Fibroblast of skin of right quadriceps (primary cell): ENCODE measurements at regions not wholly inside any gene's neighbourhood (a gene's known extent, or its start where the extent isn't known, plus 50 kb on each side); places are given as distances from the start of the nearest gene placed in this dataset.

Experiments
- DNase-seq: peaks from one replicate; pipeline ENCODE4 v3.0.0-alpha.2; 2013

DNA sequence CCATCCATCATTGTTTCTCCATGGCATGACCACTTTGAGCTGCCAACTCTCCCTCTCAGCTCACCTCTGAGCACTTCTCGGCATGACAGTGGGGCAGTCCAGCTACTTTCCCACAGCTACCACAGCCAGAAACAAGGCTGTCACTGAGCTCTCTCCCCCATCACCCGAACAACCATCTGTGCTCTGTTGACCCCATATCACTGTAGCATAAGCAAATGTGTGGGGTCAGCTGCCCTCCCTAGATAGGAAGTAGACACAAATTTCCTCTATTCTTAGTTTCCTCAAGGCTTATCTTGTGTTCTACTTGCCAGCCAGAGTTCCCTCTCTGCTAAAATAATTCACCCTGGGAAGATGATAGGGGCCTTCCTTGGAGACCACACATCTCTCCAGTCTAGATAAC lies 82.6 kb upstream of the FUT8 start:
- no peak for DNase-seq

DNA sequence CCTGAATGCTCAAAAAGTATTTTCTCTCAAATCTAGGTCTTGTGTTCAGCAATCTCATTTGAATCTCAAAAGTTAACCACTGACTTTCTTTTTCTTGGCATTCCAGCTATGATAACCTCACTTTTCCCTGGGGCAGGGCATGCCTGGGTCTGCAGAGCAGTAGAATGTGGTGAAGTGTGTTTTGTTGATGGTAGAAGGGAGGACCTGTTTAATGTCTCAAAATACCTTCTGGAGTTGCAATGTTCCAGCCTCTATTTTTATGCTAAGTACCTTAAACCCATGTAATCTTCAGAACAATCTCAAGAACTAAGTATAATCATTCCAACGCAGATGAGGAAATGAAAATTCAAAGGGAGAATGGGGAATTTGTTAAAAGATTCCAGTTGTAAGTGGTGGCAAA lies 82.1 kb upstream of the FUT8 start:
- DNase-seq, result no peak

DNA sequence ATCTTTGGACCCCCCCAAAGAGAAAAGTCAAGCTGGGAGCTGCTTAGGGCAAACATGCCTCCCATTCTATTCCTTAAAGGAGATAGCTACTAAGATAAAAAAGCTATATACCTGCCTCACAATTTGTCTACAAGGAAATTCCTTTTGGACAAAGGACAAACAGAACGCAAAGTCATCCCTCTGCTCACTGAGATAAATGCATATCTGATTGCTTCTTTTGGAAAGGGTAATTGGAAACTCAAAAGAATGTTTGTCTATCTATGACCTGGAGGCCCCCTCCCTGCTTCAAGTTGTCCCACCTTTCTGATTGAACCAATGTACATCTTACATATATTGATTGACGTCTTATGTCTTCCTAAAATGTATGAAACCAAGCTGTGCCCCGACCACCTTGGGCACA lies 80.9 kb upstream of the FUT8 start:
- no peak for DNase-seq

DNA sequence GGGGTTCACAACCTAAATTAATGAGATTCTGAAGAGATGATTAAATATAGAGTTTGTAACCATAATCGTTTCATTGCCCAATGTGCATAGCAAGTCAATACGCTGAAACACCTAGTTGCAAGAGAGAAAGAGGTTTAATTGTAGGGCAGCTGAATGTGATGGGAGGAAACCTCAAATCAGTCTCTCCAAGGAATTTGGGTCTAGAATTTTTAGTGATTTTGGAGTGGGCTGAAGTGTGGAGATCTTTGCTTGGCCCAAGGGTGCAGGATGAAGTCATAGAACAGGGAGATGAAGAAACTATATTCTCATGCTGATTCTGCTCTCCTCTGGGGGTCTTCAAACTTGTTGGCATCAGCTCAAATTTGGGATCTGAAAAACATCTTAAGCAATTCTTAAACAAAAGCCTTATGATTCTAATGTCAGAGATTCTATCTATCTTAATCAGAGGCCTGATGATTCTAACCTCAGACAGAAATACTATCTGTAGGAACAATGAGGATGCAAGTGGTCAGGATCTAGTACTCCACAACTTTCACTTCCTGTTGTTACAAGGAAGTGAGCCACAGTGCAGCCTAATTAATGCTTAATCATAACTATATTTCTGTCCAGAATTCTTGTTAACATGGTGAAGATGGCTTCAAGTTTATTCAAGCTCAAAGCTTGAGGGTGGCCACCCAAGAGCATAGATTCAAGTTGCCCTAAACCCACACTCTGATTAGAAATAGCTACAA lies 80.2 kb upstream of the FUT8 start:
- DNase-seq, result peak; percentile 49

DNA sequence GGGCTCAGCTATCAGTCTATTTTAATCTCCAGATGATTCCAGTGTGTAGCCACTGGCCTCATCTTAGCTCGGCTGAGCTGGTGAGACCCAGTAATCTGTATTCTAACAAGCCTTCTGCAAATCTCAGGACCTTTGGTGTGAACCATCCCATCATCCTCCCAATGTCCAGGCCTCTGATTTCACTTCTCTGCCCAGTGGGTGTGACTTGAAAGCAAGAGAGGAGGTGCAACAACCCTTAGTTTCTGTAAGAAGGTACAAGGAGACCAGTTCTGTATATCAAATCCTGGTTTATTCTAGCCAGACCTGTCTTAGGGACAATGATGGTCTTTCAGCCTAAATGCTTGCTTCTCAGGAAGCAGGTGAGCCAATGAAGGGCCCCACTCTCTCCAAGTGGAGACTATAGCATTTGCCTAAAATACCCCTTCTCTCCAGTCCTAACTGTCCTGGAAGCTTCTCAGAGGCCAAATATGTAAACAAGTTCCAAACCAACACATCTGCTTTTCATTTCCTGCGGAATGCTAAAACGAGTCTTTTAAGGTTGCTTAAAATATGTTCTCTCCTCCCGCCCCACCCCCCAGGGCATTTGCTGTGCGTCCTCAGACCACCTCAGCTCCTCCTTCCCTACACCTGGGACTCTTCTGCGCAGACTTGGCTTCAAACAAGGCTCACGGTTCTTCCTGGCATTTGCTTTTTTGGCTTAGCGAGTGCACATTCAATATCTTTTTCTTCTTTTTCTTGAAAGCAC lies 78.4 kb upstream of the FUT8 start:
- DNase-seq, result peak; percentile 94

DNA sequence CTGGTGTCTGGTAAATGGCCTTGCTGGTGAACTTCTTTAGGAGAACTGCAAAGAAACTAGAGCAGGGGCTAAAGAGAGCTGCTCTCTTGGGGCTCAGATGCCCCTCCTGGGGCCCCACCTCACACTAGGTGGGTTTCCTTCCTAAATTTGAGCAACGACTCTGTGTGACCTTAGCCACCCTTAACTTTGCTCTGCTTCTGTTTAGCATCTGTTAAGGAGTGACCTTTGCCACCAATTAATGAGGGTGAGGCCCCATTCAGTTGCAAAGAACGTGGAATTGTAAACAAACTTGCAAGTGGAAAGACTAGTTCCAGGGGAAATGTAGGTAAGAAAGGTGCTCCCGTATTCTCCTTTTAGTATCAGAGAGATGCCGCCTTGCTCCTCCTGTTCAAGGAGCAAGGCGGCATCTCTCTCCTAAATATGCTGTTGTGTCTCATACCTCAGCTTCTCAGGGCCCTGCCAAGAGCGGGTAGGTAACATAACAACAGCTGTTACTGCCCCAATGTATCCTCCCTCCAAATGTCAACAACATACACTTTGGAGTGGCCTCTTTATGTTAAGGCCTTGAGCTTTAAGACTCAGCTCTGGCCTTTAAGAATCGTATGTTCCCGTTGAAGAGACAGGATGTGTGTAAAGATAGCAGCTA lies 77.6 kb upstream of the FUT8 start:
- no peak for DNase-seq

DNA sequence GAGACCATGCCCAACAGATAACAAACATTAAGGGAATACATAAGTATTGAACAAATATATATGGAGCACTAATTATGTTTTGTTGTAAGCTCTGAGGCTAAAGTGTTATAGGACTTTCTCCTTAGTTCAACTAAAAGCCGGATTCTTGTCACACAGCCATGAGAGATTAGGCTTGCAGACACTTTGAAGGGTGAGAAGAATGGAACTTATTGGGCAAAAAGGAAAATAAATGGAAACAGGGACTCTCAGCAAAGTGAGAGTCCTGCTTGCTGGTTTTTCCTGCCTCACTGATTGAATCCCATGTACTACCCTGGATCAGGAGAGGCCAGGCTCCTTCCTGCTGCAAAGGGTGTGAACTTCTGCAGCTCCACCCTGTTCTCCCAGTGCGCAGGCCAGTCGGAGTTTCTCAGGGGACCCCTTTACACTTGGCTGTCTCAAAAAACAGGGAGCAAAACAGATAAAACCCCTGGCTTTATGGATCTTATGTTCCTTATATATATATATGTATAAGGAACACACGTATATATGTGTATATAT lies 77.1 kb upstream of the FUT8 start:
- DNase-seq, result no peak

DNA sequence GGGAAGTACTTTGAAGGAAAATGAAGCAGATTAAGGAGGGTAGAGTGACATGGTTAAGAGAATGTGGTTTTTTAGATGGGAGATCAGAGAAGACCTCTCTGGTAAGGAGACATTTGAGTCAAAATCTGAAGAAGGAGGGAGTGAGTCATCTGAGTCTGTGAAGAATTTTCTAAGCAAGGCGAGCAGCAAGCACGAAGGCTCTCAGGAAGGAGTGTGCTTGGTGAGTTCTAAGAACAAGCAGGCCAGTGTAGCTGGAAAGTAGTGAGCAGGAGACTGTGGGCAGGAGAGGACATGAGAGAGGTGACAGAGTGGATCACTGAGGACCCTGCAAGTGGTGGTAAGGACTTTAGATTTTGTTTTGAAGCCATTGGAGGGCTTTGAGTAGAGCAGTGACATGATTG lies 76.3 kb upstream of the FUT8 start:
- peak; percentile 82 for DNase-seq

DNA sequence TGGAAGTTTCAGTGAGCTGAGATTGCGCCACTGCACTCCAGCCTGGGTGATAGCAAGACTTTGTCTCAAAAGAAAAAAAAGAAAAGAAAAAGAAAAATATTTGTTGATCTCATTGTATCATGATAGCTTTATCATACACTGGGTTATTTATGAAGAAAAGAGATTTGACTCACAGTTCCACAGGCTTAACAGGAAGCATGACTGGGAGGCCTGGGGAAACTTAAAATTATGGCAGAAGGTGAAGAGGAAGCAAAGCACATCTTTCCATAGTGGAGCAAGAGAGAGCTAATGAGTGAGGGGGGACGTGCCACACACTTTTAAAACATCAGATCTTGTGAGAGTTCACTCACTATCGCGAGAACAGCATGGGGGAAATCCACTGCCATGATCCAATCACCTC lies 72.7 kb upstream of the FUT8 start:
- DNase-seq, result no peak

DNA sequence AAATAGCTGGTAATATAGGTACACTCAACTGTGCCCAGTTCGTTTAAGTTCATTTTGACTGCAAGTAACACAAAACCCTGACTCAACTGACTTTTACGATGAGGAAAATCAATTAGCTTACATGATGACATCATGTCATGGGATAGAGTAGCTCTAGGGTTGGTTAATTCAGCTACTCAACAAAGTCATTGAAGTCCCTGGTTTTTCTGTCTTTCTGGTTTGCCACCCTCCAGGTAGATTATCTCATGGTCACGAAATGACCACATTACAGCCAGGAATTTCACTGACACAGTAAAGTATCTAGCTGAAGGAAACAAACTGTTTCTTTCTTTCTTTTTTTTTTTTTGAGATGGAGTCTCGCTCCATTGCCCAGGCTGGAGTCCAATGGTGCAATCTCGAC lies 68.5 kb upstream of the FUT8 start:
- DNase-seq, result no peak

DNA sequence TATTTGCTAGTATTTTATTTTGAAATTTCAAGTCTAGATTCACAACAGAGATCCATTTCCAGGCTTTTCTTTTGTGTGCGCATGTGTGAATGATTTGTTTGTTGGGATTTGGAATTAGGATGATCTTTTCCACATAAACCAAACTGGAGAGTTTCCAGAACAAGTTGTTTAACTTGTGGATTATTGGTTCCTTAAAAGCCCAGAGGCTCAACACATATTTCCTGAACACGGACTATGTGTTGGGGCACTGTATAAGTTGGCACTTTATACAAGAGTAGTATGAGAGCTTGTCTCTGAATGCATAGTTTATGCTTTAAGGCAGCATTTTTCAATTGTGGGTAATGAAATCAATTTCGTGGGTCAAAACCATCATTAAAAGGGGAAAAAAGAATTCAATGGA lies 67.3 kb upstream of the FUT8 start:
- no peak for DNase-seq

DNA sequence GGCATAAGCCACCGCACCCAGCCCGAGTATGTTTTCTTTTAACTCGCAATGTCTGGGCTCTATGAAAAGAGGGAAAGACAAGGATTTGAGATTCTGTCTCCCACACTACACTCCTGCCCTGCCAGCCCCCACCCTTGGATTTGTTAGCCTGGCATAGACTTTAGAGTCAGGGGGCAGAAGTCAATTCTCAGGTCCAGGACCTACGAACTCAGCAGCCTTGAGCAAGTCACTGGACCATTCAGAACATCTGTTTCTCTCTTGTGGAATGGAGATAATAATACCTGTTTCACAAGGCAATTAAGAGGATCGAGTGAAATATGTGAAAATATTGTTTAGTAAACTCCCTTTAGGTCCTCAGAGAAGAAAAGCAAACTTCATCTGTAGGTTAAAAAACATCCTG lies 66.1 kb upstream of the FUT8 start:
- no peak for DNase-seq

DNA sequence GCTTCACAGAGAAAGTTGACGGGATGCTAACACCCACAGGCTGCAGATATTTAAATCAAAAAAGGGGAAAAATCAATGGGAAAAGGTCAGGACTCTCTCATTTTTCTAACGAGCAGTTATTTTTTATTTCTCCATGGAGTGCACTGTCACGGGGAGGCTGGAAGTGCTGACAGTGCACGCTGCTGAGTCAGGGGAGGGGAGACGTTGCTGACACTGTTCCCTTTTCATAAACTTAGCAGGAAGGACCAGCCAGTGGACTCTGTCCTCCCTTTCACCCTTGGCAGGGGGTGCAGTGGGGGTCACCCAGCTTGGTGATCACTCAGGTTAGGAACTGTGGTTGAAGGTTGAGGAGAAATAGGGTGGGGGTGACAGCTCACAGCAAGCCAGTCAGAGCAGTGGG lies 65.6 kb upstream of the FUT8 start:
- DNase-seq, result no peak

DNA sequence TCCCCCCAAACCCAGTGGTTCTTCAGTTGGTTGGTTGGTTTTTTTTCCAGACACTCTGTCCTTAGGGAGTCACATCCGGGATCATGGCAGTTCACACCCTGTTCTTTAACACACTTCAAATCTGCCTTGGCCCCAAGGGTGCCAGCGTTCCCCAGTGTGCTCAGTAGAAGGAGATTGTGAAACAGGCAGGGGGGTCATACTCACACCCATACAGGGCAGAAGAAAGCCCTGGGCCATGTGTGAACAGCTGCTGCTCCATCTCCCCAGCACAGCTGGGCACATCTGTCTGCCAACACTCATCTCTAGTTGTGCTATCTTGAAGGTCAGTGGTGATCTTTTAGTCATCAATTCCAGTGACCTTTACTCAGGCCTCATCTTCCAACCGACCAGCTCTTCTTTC lies 64.4 kb upstream of the FUT8 start:
- no peak for DNase-seq

DNA sequence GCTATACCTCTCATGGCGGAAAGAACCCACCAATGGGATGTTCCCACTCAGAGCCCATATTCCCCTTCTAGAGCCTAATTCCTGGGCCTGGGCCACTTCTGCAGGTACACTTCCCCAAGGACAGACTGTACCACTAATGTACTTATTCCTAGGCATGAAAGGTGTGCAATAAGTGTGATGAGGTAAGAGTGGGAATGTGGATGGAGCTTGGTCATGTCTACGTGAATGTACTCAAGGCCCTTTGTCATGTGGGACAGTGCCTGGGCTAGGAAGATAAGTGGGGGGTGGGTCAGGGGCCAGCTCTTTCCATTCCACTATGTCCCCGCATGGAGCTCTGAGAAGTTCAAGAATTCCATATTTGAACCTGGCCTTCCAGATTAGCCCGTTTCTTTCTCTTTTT lies 63.4 kb upstream of the FUT8 start:
- no peak for DNase-seq

DNA sequence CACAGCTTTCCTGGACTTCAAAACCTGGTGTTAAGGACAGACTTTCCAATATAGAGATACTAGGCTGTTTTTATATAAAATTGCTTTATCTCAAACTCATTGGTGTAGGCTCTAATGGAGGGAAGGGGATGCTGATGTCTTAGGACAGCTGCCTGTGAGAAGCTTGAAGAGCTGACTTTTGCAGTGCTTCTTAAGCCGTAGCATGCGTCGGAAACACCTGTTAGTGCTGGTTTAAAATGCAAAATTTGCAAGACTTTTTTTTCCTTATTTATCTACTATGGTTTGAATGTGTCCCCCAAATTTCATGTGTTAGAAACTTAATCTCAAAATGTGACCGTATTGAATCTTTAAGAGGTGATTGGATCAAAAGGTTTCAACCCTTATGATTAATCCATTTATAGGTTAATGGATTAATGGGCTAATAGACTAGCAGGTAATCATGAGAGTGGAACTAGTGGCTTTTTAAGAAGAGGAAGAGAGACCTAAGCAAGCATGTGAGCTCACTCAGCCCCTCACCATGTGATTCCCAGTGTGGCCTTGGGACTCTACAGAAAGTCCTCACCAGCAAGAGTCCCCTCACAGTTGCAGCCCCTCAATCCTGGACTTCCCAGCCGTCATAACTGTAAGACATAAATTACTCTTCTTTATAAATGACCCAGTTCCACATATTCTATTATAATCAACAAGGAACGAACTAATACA lies 60.9 kb upstream of the FUT8 start:
- no peak for DNase-seq

DNA sequence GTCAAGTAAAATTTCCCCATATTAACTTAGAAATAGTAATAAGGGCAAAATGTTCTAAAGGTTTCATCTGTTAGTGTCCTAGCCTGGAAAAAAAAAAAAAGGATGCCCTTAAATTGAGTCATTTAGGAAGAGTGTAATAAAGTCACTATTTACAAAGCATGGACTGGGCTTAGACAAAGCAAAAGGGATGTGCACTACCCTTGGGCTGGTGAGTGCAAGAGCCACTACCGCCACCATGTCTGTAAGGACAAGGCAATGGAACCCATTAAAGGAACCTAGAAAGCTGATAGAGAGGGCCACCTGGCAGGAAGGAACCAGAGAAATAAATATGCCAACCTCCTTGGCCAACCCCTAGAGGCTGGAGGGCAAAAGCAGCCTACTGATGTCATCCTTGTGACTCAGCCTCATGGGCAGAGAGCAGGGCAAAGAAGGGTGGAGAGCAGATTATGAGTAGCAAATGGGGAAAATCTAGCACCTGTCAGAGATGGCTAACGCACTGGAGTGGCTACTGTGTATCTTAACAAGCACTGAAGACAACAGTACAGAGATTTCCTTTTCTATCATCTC lies 59.5 kb upstream of the FUT8 start:
- DNase-seq, result no peak

DNA sequence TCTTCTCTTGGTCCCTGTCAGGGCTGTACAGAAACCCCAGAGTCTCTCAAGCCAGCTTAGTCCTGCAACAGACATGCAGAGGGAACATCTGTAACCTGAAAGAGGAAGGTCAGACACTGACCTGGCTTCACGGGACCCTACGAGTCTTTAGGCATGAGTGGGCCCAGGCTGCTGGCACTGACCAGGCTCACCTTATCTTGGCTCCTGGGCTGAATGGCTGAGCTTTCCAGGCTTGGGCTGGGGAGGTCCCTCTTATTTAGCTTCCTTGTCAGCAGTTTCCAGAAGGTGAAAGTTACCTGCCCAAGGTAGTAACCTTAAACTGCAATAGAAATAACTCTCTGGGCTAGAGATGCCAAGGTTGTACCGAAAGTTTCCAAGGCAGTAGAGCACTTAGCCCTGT lies 58.4 kb upstream of the FUT8 start:
- DNase-seq, result no peak

DNA sequence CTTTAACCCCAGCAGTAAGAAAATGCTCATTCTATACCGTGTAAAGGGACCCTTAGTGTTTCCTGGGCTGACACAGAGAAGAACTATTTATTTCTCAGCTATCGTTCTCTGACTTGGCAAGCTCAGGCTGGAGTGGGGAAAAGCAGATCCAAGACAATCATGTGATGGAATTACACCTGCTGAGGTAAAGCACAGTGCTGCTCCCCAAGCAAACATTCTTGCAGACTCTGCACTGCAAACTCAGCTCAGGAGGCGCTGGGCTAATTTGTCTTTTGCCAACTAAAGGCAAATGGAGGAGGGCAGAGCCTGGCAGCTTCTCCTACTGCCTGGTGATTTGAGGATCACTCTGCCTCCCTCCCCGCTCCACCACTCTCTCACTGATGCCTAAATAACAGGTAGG lies 57.8 kb upstream of the FUT8 start:
- DNase-seq, result no peak

DNA sequence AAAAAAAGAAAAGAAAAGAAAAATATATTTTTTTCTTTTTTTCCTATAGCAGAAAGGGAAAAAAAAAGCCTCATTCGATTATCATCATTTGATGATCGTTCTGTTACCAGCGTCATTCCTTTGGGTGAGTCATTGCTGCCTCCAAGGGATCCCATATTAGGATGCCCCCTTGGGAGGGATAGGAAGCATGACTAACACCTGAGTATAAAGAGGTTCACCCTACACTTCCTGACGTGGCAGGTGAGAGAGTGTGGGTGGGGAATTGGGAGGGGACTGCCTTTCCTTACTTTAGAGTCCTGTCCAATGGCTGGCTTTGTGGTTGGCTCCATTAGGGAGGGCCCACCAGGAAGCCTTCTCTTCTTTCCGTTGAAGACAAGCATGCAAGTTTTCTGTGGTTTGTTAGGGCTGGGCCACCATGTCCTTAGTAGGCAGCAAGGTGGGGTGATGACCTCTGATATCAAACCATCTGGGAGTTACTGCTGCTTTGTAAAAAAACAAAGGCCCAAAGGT lies 56.1 kb upstream of the FUT8 start:
- DNase-seq, result peak; percentile 94

DNA sequence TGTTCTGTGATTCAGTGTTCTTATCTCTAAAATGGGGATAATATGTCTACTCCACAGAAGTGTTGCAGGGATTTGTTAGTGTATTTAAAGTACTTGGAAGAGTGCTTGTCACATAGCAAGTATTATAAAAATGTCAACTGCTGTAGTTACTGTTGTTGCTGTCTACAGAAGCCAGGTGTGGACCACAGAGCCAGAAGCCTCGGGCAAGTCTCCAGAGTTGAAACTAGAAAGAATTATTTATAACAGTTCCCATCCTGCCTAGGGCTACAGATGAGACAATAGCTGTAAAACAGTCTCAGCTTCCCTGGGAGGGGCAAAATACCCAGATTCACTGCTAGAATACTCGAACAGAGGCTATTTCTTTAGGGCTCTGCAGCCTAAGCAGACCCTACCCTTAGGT lies 55.4 kb upstream of the FUT8 start:
- DNase-seq, result no peak

DNA sequence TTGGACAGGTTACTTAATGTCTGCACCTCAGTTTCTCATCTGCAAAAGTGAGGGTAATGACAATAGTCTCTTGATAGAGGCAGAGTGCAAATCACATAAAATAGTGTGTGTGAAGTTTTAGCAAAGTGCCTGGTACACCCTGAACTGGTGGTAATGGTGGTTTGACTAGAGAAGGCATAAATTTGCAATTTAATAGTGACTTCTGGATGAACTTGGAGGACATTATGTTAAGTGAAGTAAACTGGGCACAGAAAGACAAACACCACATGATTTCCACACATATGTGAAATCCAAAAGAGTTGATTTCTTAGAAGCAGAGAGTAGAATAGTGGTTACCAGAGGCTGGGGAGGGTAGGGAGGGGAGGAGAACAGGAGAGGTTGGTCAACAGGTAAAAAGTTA lies 54.8 kb upstream of the FUT8 start:
- no peak for DNase-seq

DNA sequence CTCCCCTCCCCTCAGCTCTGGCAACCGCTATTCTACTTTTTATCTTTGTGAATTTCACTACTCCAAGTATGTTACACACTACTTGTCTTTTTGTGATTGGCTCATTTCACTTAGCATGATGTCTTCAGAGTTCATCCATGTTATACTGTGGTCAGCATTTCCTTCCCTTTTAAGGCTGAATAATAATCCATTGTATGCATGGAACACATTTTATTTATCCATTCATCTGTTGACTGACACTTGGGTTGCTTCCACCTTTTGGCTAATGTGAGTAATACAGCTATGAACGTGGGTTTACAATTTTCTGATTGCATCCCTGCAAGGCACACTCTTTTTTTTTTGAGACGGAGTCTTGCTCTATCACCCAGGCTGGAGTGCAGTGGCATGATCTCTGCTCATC lies 53.0 kb upstream of the FUT8 start:
- DNase-seq, result no peak
